NT2/D1 (cell line): ENCODE measurements at regions not wholly inside any gene's neighbourhood (a gene's known extent, or its start where the extent isn't known, plus 50 kb on each side); places are given as distances from the start of the nearest gene placed in this dataset.

ENCODE experiments used
- DNase-seq: peaks from one replicate; pipeline ENCODE4 v3.0.0-alpha.2; 2011; ENCODE audit warnings: low read depth, low spot score
- H3K27me3 ChIP-seq: 2 replicates; pipeline ENCODE4 v1.6.0; 2011; ENCODE audit warnings: mild to moderate bottlenecking; ENCODE audit not compliant: insufficient read length, insufficient read depth
- H3K36me3 ChIP-seq: 2 replicates; pipeline ENCODE4 v1.6.1; 2011; ENCODE audit warnings: mild to moderate bottlenecking, low read length, mixed read lengths; ENCODE audit not compliant: insufficient read depth, insufficient read length
- H3K4me1 ChIP-seq: 2 replicates; pipeline ENCODE4 v1.5.1; 2011; ENCODE audit not compliant: insufficient read depth, insufficient read length
- H3K4me3 ChIP-seq: 2 replicates; pipeline ENCODE4 v1.5.1; 2011; ENCODE audit warnings: low read depth; ENCODE audit not compliant: insufficient read length
- H3K9ac ChIP-seq: 2 replicates; pipeline ENCODE4 v1.6.0; 2011; ENCODE audit warnings: low read depth; ENCODE audit not compliant: insufficient read length
- H3K9me3 ChIP-seq: 2 replicates; pipeline ENCODE4 v1.5.1; 2011; ENCODE audit warnings: mild to moderate bottlenecking, low read length; ENCODE audit not compliant: insufficient read depth
- SUZ12 ChIP-seq: IDR thresholded peaks from 2 replicates; pipeline ENCODE4 v1.6.1; 2011; ENCODE audit not compliant: insufficient read length, insufficient read depth; ENCODE audit errors: extremely low read depth
- YY1 ChIP-seq: IDR thresholded peaks from 2 replicates; pipeline ENCODE4 v1.6.1; 2011; ENCODE audit not compliant: insufficient read length, insufficient read depth
- ZNF274 ChIP-seq: IDR thresholded peaks from 2 replicates; pipeline ENCODE4 v1.6.1; 2011; ENCODE audit warnings: mild to moderate bottlenecking, low read depth, low read length

GRCh38 chr2:138445227-138445626 lies 56.3 kb upstream of the SPOPL start:
- Histone ChIP-seq H3K4me1 (no peaks in the 10 kb centered on the region), H3K27me3 (no peaks in the 10 kb centered on the region), H3K4me3 (no peak overlapping the region), H3K9me3 (no peaks in the 10 kb centered on the region), H3K36me3 (no peaks in the 10 kb centered on the region), H3K9ac (no peak overlapping the region)
- DNase-seq: no peak
- TF ChIP-seq SUZ12 (no peak), ZNF274 (no peak), YY1 (no peak)

DNA sequence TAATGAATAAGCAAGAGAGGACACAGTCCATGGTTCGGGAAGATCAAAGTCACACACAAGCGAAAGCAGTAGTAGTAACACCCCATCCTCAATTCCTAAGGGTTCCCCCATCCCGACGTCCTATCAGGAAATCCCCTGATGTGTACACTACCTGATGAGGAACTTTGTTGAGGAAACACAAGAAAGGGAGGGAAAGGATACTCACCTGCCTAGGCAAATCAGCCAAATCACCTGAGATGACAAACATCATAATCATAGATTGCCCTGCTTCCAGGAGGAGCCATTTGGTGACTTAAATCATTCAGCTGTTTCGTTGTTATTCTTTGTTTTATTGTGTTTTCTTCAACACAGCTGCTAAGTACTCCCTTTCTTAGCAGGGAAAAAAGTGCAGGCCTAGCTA lies 55.5 kb upstream of the SPOPL start:
- Histone ChIP-seq H3K36me3 (no peaks in the 10 kb centered on the region), H3K9ac (no peak overlapping the region), H3K27me3 (no peaks in the 10 kb centered on the region), H3K4me1 (no peaks in the 10 kb centered on the region), H3K4me3 (no peak overlapping the region), H3K9me3 (no peaks in the 10 kb centered on the region)
- DNase-seq: no peak
- TF ChIP-seq SUZ12 (no peak), ZNF274 (no peak), YY1 (no peak)

DNA sequence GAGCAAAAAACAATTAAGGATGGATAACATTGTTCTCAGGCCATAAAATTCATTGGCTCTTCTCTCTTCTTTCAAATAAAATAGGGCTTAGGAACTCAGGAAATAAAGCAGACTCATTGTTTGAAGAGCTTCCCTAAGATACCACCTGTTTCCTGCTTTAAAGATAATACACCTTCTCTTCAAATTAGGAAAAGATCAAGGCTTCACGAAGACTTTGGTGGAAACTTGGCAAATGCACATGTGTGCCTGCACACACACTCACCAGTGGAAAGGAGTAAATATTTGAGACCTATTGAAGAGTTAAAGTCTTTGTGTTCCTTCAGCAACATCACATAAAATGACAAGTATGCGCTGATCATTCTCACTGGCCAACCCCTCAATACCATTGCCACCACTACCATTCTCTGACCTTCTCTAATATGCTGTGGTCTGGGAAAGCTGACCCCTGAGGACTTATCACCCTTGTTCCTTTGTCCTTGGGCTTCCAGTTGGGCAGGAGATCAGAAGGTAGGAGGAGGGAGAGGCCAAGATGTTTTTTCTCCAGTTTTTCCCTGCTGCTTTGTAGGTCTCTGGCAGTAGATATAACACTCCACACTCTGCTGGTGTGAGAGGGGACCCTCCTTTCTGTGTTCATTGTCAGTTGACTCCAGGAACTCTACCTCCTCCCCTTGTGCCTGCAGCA lies 53.5 kb upstream of the SPOPL start:
- TF ChIP-seq ZNF274 (no peak), SUZ12 (no peak), YY1 (no peak)
- DNase-seq: no peak
- no peak overlapping the region for H3K4me3 ChIP-seq
- H3K9ac ChIP-seq: no peak overlapping the region
- no peaks in the 10 kb centered on the region for H3K36me3 ChIP-seq
- H3K4me1 ChIP-seq: no peaks in the 10 kb centered on the region
- H3K9me3 ChIP-seq: no peaks in the 10 kb centered on the region
- H3K27me3 ChIP-seq: no peaks in the 10 kb centered on the region
